ENCODE measurements at regions not wholly inside any gene's neighbourhood (a gene's known extent, or its start where the extent isn't known, plus 50 kb on each side); places are given as distances from the start of the nearest gene placed in this dataset.

GRCh38 chr20:24878657-24879056 lies 70.4 kb upstream of the CST7 start:
- H3K4me3 ChIP-seq (ENCODE audit: low read length) = no peak overlapping the region
- DNase-seq (ENCODE audit: low read depth) = no peak
- TF ChIP-seq CTCF (IDR thresholded peaks at IDR 0.05; ENCODE audit: insufficient read depth, low read depth, low read length, missing control alignments) = no peak

GRCh38 chr20:24879875-24880274 lies 69.2 kb upstream of the CST7 start:
- H3K4me3 ChIP-seq (ENCODE audit: low read length) = no peak overlapping the region
- TF ChIP-seq CTCF (IDR thresholded peaks at IDR 0.05; ENCODE audit: insufficient read depth, low read depth, low read length, missing control alignments) = no peak
- no peak for DNase-seq (ENCODE audit: low read depth)

- no peak overlapping the region for H3K4me3 ChIP-seq (ENCODE audit: low read length)
- DNase-seq (ENCODE audit: low read depth) = no peak
- no peak for TF ChIP-seq CTCF (IDR thresholded peaks at IDR 0.05; ENCODE audit: insufficient read depth, low read depth, low read length, missing control alignments)
These were observed 68.7 kb upstream of the CST7 start for GRCh38 chr20:24880356-24880755.

- no peak for DNase-seq (ENCODE audit: low read depth)
- TF ChIP-seq CTCF (IDR thresholded peaks at IDR 0.05; ENCODE audit: insufficient read depth, low read depth, low read length, missing control alignments) = no peak
- H3K4me3 ChIP-seq (ENCODE audit: low read length) = no peak overlapping the region
These were observed 58.8 kb upstream of the CST7 start for GRCh38 chr20:24890286-24890685.

- DNase-seq (ENCODE audit: low read depth) = no peak
- no peak for TF ChIP-seq CTCF (IDR thresholded peaks at IDR 0.05; ENCODE audit: insufficient read depth, low read depth, low read length, missing control alignments)
These were observed 57.3 kb upstream of the CST7 start for GRCh38 chr20:24891546-24892393.

GRCh38 chr20:24892522-24892921 lies 56.5 kb upstream of the CST7 start:
- no peak overlapping the region for H3K4me3 ChIP-seq (ENCODE audit: low read length)
- no peak for DNase-seq (ENCODE audit: low read depth)
- no peak for TF ChIP-seq CTCF (IDR thresholded peaks at IDR 0.05; ENCODE audit: insufficient read depth, low read depth, low read length, missing control alignments)

More at GRCh38 chr20:24891546-24892393, 57.3 kb upstream of the CST7 start:
- H3K4me3 ChIP-seq (ENCODE audit: low read length) = no peak overlapping the region

GRCh38 chr20:24892931-24893330 lies 56.1 kb upstream of the CST7 start:
- DNase-seq (ENCODE audit: low read depth) = no peak
- no peak for TF ChIP-seq CTCF (IDR thresholded peaks at IDR 0.05; ENCODE audit: insufficient read depth, low read depth, low read length, missing control alignments)

More at GRCh38 chr20:24892931-24893330, 56.1 kb upstream of the CST7 start:
- no peak overlapping the region for H3K4me3 ChIP-seq (ENCODE audit: low read length)

All from epithelial cell of esophagus (primary cell).